Tibial nerve (tissue), 4 donors: ENCODE measurements at regions not wholly inside any gene's neighbourhood (a gene's known extent, or its start where the extent isn't known, plus 50 kb on each side); places are given as distances from the start of the nearest gene placed in this dataset.

Source experiments
- DNase-seq, 2 donors: peaks; one replicate each; pipeline ENCODE4 v3.0.0-alpha.2; 2019; ENCODE audit warnings: low spot score in 2 of 2
- H3K27ac ChIP-seq, 4 donors: fragments of 200-600 bp; sonication (generic) in 3 of 4; one replicate each; pipeline ENCODE4 v1.5.1; 2017 to 2019; ENCODE audit warnings: mild to moderate bottlenecking in 1 of 4
- H3K27me3 ChIP-seq, 2 donors: fragments of 200-600 bp; sonication (generic) in 1 of 2; one replicate each; pipeline versions ENCODE4 v1.5.1 to v1.6.0; 2017 to 2019
- H3K36me3 ChIP-seq, 3 donors: fragments of 200-600 bp; sonication (generic); one replicate each; pipeline ENCODE4 v1.5.1; 2018 to 2019
- H3K4me1 ChIP-seq, 4 donors: fragments of 200-600 bp; sonication (generic) in 3 of 4; one replicate each; pipeline ENCODE4 v1.5.1; 2017 to 2019
- H3K4me3 ChIP-seq, 4 donors: fragments of 200-600 bp; sonication (generic) in 3 of 4; one replicate each; pipeline ENCODE4 v1.5.1; 2017 to 2019; ENCODE audit warnings: mild to moderate bottlenecking in 1 of 4, moderate library complexity in 1 of 4
- H3K9me3 ChIP-seq, 4 donors: fragments of 200-600 bp; sonication (generic) in 3 of 4; one replicate each; pipeline ENCODE4 v1.5.1; 2017 to 2019
- EP300 ChIP-seq, 2 donors: sonication (generic); formaldehyde crosslinking; IDR thresholded peaks; one replicate each; pipeline ENCODE4 v1.6.1; 2017; ENCODE audit warnings: antibody characterized with exemption in 2 of 2, mild to moderate bottlenecking in 1 of 2
- POLR2A ChIP-seq, 2 donors: fragments of 450-650 bp; IDR thresholded peaks; one replicate each; pipeline ENCODE4 v1.6.1; 2017; ENCODE audit warnings: antibody characterized with exemption in 2 of 2, mild to moderate bottlenecking in 2 of 2, moderate library complexity in 2 of 2
- WGBS, 2 donors: methylation state at CpG; one replicate each; pipeline ENCODE4 v1.1.5; 2018; 5-methylcytosine and 5-hydroxymethylcytosine counted together
- TF ChIP-seq, protein P1 (sequence below), 5 experiments: fragments of 200-600 bp in 3 of 5; fragments of 450-650 bp in 2 of 5; sonication (generic) in 3 of 5; IDR thresholded peaks; one replicate each; pipeline ENCODE4 v1.5.1; 2016 to 2019; ENCODE audit warnings: antibody characterized with exemption in 5 of 5, mild to moderate bottlenecking in 3 of 5, moderate library complexity in 2 of 5

DNA sequence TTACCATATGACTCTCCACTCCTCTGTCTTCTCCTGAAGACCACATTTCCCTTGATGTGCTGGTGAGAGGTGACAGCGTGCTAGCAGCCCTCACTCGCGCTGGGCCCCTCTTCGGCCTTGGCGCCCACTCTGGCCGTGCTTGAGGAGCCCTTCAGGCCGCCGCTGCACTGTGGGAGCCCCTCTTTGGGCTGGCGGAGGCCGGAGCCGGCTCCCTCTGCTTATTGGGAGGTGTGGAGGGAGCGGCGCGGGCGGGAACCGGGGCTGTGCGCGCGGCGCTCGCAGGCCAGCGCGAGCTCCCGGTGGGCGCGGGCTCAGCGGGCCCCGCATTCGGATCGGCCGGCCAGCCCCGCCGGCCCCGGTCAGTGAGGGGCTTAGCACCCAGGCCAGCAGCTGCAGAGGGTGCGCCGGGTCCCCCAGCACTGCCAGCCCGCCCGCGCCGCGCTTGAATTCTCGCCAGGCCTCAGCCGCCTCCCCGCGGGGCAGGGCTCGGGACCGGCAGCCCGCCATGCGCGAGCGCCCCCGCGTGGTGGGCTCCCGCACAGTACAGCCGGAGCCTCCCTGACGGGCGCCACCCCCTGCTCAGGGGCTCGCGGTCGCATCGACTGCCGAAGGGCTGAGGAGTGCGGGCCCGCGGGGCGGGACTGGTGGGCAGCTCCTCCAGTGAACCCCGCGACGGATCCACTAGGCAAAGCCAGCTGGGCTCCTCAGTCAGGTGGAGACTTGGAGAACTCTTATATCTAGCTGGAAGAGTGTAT is 246.6 kb upstream of the REG3G start:
- H3K27me3 ChIP-seq, result no peaks in the 10 kb centered on the region
- no peak for TF ChIP-seq POLR2A (IDR thresholded peaks at IDR 0.05)
- TF ChIP-seq, protein P1, sequence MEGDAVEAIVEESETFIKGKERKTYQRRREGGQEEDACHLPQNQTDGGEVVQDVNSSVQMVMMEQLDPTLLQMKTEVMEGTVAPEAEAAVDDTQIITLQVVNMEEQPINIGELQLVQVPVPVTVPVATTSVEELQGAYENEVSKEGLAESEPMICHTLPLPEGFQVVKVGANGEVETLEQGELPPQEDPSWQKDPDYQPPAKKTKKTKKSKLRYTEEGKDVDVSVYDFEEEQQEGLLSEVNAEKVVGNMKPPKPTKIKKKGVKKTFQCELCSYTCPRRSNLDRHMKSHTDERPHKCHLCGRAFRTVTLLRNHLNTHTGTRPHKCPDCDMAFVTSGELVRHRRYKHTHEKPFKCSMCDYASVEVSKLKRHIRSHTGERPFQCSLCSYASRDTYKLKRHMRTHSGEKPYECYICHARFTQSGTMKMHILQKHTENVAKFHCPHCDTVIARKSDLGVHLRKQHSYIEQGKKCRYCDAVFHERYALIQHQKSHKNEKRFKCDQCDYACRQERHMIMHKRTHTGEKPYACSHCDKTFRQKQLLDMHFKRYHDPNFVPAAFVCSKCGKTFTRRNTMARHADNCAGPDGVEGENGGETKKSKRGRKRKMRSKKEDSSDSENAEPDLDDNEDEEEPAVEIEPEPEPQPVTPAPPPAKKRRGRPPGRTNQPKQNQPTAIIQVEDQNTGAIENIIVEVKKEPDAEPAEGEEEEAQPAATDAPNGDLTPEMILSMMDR (IDR thresholded peaks at IDR 0.05), result no peak
- TF ChIP-seq EP300 (IDR thresholded peaks at IDR 0.05), result no peak
- no peaks in the 10 kb centered on the region for H3K36me3 ChIP-seq
- 94 to 97% methylated on average over 42 to 58 of the region's 69 CpGs for WGBS, 2 donors
- no peak for DNase-seq
- peaks cover 0 to 7% (median 0%) of the 10 kb centered on the region in 4 donors for H3K9me3 ChIP-seq
- H3K4me3 ChIP-seq, result no peak overlapping the region
- no peak overlapping the region for H3K27ac ChIP-seq
- no peaks in the 10 kb centered on the region for H3K4me1 ChIP-seq

DNA sequence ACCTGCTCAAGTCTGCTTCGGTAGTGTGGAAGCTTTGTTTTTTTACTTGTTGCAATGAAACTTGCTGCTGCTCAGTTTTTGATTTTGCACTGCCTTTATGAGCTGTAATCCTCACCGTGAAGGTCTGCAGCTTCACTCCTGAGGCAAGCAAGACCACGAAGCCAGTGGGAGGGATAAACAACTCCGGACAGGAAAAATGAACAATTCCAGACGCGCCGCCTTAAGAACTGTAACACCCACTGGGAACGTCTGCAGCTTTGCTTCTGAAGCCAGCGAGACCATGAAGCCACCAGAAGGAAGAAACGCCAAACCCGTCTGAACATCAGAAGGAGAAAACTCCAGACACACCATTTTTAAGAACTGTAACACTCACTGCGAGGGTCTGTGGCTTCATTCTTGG is 245.7 kb upstream of the REG3G start:
- no peaks in the 10 kb centered on the region for H3K4me1 ChIP-seq
- no peak for DNase-seq
- H3K27me3 ChIP-seq, result no peaks in the 10 kb centered on the region
- H3K9me3 ChIP-seq, result peaks cover 0 to 7% (median 0%) of the 10 kb centered on the region in 4 donors
- H3K4me3 ChIP-seq, result no peak overlapping the region
- 51 to 69% methylated on average over 12 of the region's 12 CpGs for WGBS, 2 donors
- no peaks in the 10 kb centered on the region for H3K36me3 ChIP-seq
- H3K27ac ChIP-seq, result no peak overlapping the region
- TF ChIP-seq POLR2A (IDR thresholded peaks at IDR 0.05), result no peak

DNA sequence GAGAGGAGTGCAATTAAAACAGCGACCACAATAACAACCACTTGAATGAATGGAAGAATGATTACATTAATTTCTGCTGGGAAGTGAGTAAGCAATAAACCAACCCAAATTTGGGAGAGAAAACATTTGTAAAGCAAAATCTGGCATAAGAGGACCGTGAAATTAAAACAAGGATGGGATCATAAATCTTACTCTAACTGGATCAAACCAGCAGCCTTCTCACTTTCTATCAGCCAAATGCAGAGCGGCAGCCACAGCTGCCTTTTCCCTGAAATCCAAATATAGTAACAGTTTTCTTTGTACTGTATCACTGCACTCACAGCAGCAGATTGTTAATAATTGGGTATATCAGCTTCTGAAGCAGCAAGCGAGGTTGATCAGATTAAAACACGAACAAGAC is 245.2 kb upstream of the REG3G start:
- H3K4me3 ChIP-seq, result no peak overlapping the region
- 26 to 32% methylated on average over 5 of the region's 5 CpGs for WGBS, 2 donors
- H3K4me1 ChIP-seq, result no peaks in the 10 kb centered on the region
- H3K27me3 ChIP-seq, result no peaks in the 10 kb centered on the region
- H3K36me3 ChIP-seq, result no peaks in the 10 kb centered on the region
- no peak for DNase-seq
- TF ChIP-seq, protein P1 (IDR thresholded peaks at IDR 0.05), result no peak
- TF ChIP-seq POLR2A (IDR thresholded peaks at IDR 0.05) (no peak), EP300 (IDR thresholded peaks at IDR 0.05) (no peak)
- no peak overlapping the region for H3K27ac ChIP-seq
- H3K9me3 ChIP-seq, result peaks cover 0 to 7% (median 0%) of the 10 kb centered on the region in 4 donors

DNA sequence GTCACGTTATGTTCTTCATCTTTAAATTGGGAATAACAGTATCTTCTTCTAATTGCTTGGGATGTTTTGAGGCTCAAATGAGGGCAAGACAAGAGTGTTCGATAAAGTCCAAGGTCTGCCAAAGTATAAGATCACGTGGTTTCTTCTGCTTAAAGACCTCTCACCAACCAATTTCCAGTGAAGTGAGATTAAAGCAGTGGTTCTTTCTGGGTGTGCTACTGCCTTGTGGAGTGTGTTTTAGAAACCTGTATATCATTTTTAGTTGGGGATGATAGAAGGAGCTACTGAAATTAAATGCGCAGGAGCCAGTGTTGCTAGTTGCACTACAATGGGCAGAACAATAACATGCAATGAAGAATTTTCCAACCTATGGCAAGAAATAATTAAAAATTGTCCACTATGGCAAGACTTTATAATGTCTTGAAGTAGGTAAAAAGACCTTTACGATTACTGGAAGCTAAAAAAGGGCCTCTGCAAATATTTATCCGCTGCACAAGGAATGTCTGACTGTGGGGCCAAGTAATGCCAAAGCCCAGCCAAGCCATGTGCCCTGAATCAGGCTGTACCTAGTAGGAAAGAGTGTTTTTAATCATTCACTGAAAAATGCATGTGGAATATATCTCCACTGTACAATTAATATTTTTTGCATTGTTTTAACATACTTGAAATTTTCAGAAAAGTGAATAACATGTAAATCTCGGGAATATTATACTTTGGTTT is 244.5 kb upstream of the REG3G start:
- WGBS, 2 donors, result 65 to 74% methylated on average over 7 of the region's 7 CpGs
- TF ChIP-seq, protein P1 (IDR thresholded peaks at IDR 0.05), result no peak
- peaks cover 0 to 7% (median 0%) of the 10 kb centered on the region in 4 donors for H3K9me3 ChIP-seq
- no peak overlapping the region for H3K27ac ChIP-seq
- no peaks in the 10 kb centered on the region for H3K36me3 ChIP-seq
- DNase-seq, result no peak
- H3K4me1 ChIP-seq, result no peaks in the 10 kb centered on the region
- no peaks in the 10 kb centered on the region for H3K27me3 ChIP-seq
- no peak overlapping the region for H3K4me3 ChIP-seq

DNA sequence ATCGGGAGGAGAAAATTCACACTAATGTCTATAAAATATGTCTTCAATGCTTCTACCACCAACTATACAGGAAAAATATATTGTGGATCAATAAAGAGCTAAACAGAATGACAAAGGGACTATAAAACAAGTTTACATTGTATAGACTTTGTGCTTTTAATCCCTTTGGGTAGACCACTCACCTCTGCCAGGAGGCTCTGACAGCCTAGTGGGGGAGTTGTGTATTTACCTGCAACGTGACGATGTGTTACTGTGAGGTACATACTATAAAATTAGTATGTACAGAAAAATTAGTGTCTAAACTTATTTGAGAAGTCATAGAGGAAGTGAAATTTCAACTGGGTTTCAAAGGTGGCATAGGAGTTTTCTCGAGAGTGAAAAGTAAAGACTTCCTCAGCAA is 243.3 kb upstream of the REG3G start:
- no peak for DNase-seq
- no peak for TF ChIP-seq EP300 (IDR thresholded peaks at IDR 0.05)
- no peak for TF ChIP-seq POLR2A (IDR thresholded peaks at IDR 0.05)
- TF ChIP-seq, protein P1 (IDR thresholded peaks at IDR 0.05), result no peak
- Histone ChIP-seq H3K36me3 (no peaks in the 10 kb centered on the region), H3K27ac (no peak overlapping the region), H3K9me3 (peaks cover 0 to 7% (median 0%) of the 10 kb centered on the region in 4 donors), H3K27me3 (no peaks in the 10 kb centered on the region), H3K4me3 (no peak overlapping the region), H3K4me1 (no peaks in the 10 kb centered on the region)
- 92 to 93% methylated on average over 4 of the region's 4 CpGs for WGBS, 2 donors
